Upper lobe of right lung (tissue), 1 donor: ENCODE measurements at regions not wholly inside any gene's neighbourhood (a gene's known extent, or its start where the extent isn't known, plus 50 kb on each side); places are given as distances from the start of the nearest gene placed in this dataset.

Experiments used
- ATAC-seq: fragments of 200-7000 bp; cut with Tn5 transposase; one replicate; pipeline ENCODE4 v1.9.1; 2020; ENCODE audit warnings: mild to moderate bottlenecking, moderate library complexity
- DNase-seq: peaks from one replicate; pipeline ENCODE4 v3.0.0-alpha.2; 2020
- H3K27ac ChIP-seq: fragments of 200-600 bp; one replicate; pipeline ENCODE4 v1.8.0; 2022
- H3K27me3 ChIP-seq: fragments of 200-600 bp; one replicate; pipeline ENCODE4 v1.8.0; 2022; ENCODE audit warnings: mild to moderate bottlenecking
- H3K36me3 ChIP-seq: fragments of 200-600 bp; one replicate; pipeline ENCODE4 v1.8.0; 2022
- H3K4me1 ChIP-seq: fragments of 200-600 bp; one replicate; pipeline ENCODE4 v1.8.0; 2022
- H3K4me3 ChIP-seq: fragments of 200-600 bp; one replicate; pipeline ENCODE4 v1.8.0; 2022; ENCODE audit warnings: mild to moderate bottlenecking
- H3K9me3 ChIP-seq: fragments of 200-600 bp; one replicate; pipeline ENCODE4 v1.8.0; 2022
- intact Hi-C: fragments of 100-400 bp; cut with DNase I; formaldehyde crosslinking; loops from one replicate; pipeline ENCODE4 v1.11.0; 2022
- TF ChIP-seq, protein P1 (sequence below): fragments of 200-600 bp; IDR thresholded peaks from one replicate; pipeline ENCODE4 v1.8.0; 2022; ENCODE audit warnings: antibody characterized with exemption
- donor health status: DM: no; HTN: yes; CAD: no; lungs with severe emphysema.

GRCh38 chr2:217301142-217301925, 441.5 kb upstream of the TNP1 start:
- no peak overlapping the region for H3K27ac ChIP-seq
- no peak for ATAC-seq

GRCh38 chr2:217299590-217299989, 439.7 kb upstream of the TNP1 start:
- Histone ChIP-seq H3K36me3 (no peaks in the 10 kb centered on the region), H3K4me3 (no peak overlapping the region), H3K4me1 (no peaks in the 10 kb centered on the region), H3K27ac (no peak overlapping the region), H3K27me3 (no peaks in the 10 kb centered on the region), H3K9me3 (no peaks in the 10 kb centered on the region)
- intact Hi-C loops, result no loop called here
- TF ChIP-seq, protein P1, sequence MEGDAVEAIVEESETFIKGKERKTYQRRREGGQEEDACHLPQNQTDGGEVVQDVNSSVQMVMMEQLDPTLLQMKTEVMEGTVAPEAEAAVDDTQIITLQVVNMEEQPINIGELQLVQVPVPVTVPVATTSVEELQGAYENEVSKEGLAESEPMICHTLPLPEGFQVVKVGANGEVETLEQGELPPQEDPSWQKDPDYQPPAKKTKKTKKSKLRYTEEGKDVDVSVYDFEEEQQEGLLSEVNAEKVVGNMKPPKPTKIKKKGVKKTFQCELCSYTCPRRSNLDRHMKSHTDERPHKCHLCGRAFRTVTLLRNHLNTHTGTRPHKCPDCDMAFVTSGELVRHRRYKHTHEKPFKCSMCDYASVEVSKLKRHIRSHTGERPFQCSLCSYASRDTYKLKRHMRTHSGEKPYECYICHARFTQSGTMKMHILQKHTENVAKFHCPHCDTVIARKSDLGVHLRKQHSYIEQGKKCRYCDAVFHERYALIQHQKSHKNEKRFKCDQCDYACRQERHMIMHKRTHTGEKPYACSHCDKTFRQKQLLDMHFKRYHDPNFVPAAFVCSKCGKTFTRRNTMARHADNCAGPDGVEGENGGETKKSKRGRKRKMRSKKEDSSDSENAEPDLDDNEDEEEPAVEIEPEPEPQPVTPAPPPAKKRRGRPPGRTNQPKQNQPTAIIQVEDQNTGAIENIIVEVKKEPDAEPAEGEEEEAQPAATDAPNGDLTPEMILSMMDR, result no peak
- DNase-seq (no peak), ATAC-seq (no peak)

More at GRCh38 chr2:217301142-217301925, 441.5 kb upstream of the TNP1 start:
- Histone ChIP-seq H3K4me3 (no peak overlapping the region), H3K36me3 (no peaks in the 10 kb centered on the region), H3K4me1 (no peaks in the 10 kb centered on the region), H3K9me3 (no peaks in the 10 kb centered on the region), H3K27me3 (no peaks in the 10 kb centered on the region)
- no peak for DNase-seq
- TF ChIP-seq, protein P1, result no peak
- intact Hi-C loops, result no loop called here

- Histone ChIP-seq H3K27ac (no peak overlapping the region), H3K4me1 (no peaks in the 10 kb centered on the region), H3K4me3 (no peak overlapping the region), H3K27me3 (no peaks in the 10 kb centered on the region), H3K9me3 (no peaks in the 10 kb centered on the region), H3K36me3 (no peaks in the 10 kb centered on the region)
- ATAC-seq (no peak), DNase-seq (no peak)
- TF ChIP-seq, protein P1, result no peak
- intact Hi-C loops, result no loop called here
Observed at GRCh38 chr2:217297096-217297495, 437.2 kb upstream of the TNP1 start.

GRCh38 chr2:217294818-217295217, 435.0 kb upstream of the TNP1 start:
- no peak overlapping the region for H3K4me3 ChIP-seq
- TF ChIP-seq, protein P1, result no peak
- intact Hi-C loops, result no loop called here
- no peaks in the 10 kb centered on the region for H3K4me1 ChIP-seq
- H3K36me3 ChIP-seq, result no peaks in the 10 kb centered on the region
- no peak overlapping the region for H3K27ac ChIP-seq
- no peaks in the 10 kb centered on the region for H3K27me3 ChIP-seq
- H3K9me3 ChIP-seq, result no peaks in the 10 kb centered on the region
- DNase-seq, result no peak
- ATAC-seq, result no peak

DNA sequence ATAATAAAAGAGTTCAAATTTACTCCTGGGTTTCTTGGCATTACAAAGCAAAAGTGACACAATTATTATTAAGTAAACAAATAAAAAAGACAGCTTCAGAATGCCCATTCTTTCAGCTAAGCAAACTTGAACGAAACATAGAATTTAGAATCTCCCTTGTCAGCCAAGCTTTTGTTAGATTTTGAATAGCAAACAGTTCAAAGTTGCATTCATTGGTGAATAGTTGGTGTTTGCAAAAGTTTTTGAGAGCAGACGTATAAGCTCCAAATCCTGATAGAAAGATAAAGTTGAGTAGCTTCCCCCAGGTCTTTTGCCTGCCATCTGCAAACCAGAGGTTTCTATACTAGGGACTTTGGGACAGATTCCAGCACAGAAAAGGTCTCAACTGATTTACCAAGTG, 434.3 kb upstream of the TNP1 start:
- Histone ChIP-seq H3K9me3 (no peaks in the 10 kb centered on the region), H3K27ac (no peak overlapping the region), H3K4me1 (no peaks in the 10 kb centered on the region), H3K4me3 (no peak overlapping the region), H3K36me3 (no peaks in the 10 kb centered on the region), H3K27me3 (no peaks in the 10 kb centered on the region)
- TF ChIP-seq, protein P1, result no peak
- intact Hi-C loops, result no loop called here
- ATAC-seq (no peak), DNase-seq (no peak)
